Neural cell (in vitro differentiated cells): ENCODE measurements at regions not wholly inside any gene's neighbourhood (a gene's known extent, or its start where the extent isn't known, plus 50 kb on each side); places are given as distances from the start of the nearest gene placed in this dataset.

Source experiments
- H2AFZ ChIP-seq: fragments of 200-600, 300-800 bp; sonication (generic), shearing (Covaris generic); 2 replicates; pipeline ENCODE4 v1.6.0; 2014; ENCODE audit warnings: low read depth, mild to moderate bottlenecking, antibody characterized with exemption, low read length, moderate library complexity
- H3F3A ChIP-seq: fragments of 200-600 bp; shearing (Covaris generic); 2 replicates; pipeline ENCODE4 v1.6.1; 2016; ENCODE audit warnings: mild to moderate bottlenecking, moderate library complexity, mixed read lengths, antibody characterized with exemption, low read length; ENCODE audit not compliant: insufficient read depth, poor library complexity, severe bottlenecking
- H3K27ac ChIP-seq: fragments of 200-600, 300-800 bp; sonication (generic), shearing (Covaris generic); 2 replicates; pipeline ENCODE4 v1.5.1; 2014; ENCODE audit warnings: mild to moderate bottlenecking, low read length, moderate library complexity
- H3K27me3 ChIP-seq: fragments of 300-800, 200-600 bp; sonication (generic), shearing (Covaris generic); 2 replicates; pipeline ENCODE4 v1.6.0; 2014; ENCODE audit warnings: mild to moderate bottlenecking, low read depth, low read length, moderate library complexity; ENCODE audit not compliant: insufficient read depth
- H3K36me3 ChIP-seq: fragments of 300-800, 200-600 bp; sonication (generic), shearing (Covaris generic); 2 replicates; pipeline ENCODE4 v1.5.1; 2014; ENCODE audit warnings: mild to moderate bottlenecking, antibody characterized with exemption, low read length, moderate library complexity; ENCODE audit not compliant: insufficient read depth
- H3K4me2 ChIP-seq: fragments of 300-800, 200-600 bp; sonication (generic), shearing (Covaris generic); 2 replicates; pipeline ENCODE4 v1.6.0; 2014; ENCODE audit warnings: mild to moderate bottlenecking, low read length
- H3K4me3 ChIP-seq: fragments of 300-800, 200-600 bp; sonication (generic), shearing (Covaris generic); 2 replicates; pipeline ENCODE4 v1.5.1; 2014; ENCODE audit warnings: mild to moderate bottlenecking, low read length, moderate library complexity
- H3K79me2 ChIP-seq: fragments of 200-600 bp; shearing (Covaris generic); replicated peaks from 2 replicates; pipeline ENCODE4 v1.6.0; 2014; ENCODE audit warnings: mild to moderate bottlenecking, low read length, moderate library complexity; ENCODE audit not compliant: insufficient read depth
- H3K9ac ChIP-seq: fragments of 300-800, 200-600 bp; sonication (generic), shearing (Covaris generic); 2 replicates; pipeline ENCODE4 v1.6.1; 2016; ENCODE audit warnings: mild to moderate bottlenecking, low read length, mixed read lengths
- H3K9me2 ChIP-seq: fragments of 200-600 bp; shearing (Covaris generic); 2 replicates; pipeline ENCODE4 v1.6.1; 2016; ENCODE audit warnings: mild to moderate bottlenecking, low read length, mixed read lengths; ENCODE audit not compliant: insufficient read depth
- H3K9me3 ChIP-seq: fragments of 200-600, 300-800 bp; sonication (generic), shearing (Covaris generic); 2 replicates; pipeline ENCODE4 v1.6.1; 2016; ENCODE audit warnings: mild to moderate bottlenecking, mixed run types, low read length, moderate library complexity, mixed read lengths
- H4K20me1 ChIP-seq: fragments of 200-600 bp; shearing (Covaris generic); 2 replicates; pipeline ENCODE4 v1.6.1; 2016; ENCODE audit warnings: mild to moderate bottlenecking, mixed run types; ENCODE audit not compliant: insufficient read depth
- EP300 ChIP-seq: fragments of 450-650 bp; conservative IDR thresholded peaks from 2 replicates; pipeline ENCODE4 v1.6.1; 2014; ENCODE audit warnings: antibody characterized with exemption, mild to moderate bottlenecking, moderate library complexity; ENCODE audit not compliant: poor library complexity, severe bottlenecking
- EZH2 ChIP-seq: fragments of 200-600, 300-800 bp; shearing (Covaris generic), sonication (generic); IDR thresholded peaks from 2 replicates; pipeline ENCODE4 v1.6.1; 2014; ENCODE audit warnings: antibody characterized with exemption, low read length, borderline replicate concordance, mild to moderate bottlenecking; ENCODE audit not compliant: insufficient read depth, poor library complexity, severe bottlenecking
- MXI1 ChIP-seq: fragments of 450-650 bp; conservative IDR thresholded peaks from 2 replicates; pipeline ENCODE4 v1.6.1; 2014; ENCODE audit warnings: antibody characterized with exemption, mild to moderate bottlenecking; ENCODE audit not compliant: poor library complexity, severe bottlenecking
- POLR2AphosphoS5 ChIP-seq: IDR thresholded peaks from 2 replicates; pipeline ENCODE4 v1.6.1; 2012
- RAD21 ChIP-seq: fragments of 450-650 bp; conservative IDR thresholded peaks from 2 replicates; pipeline ENCODE4 v1.6.1; 2014; ENCODE audit warnings: antibody characterized with exemption, mild to moderate bottlenecking, moderate library complexity
- SMC3 ChIP-seq: fragments of 450-650 bp; conservative IDR thresholded peaks from 2 replicates; pipeline ENCODE4 v1.6.1; 2014; ENCODE audit warnings: antibody characterized with exemption, mild to moderate bottlenecking, moderate library complexity; ENCODE audit not compliant: poor library complexity
- TAF1 ChIP-seq: IDR thresholded peaks from 2 replicates; pipeline ENCODE4 v1.6.1; 2012; ENCODE audit warnings: low read depth
- TF ChIP-seq, protein P1 (sequence below): fragments of 450-650 bp; IDR thresholded peaks from 2 replicates; pipeline ENCODE4 v1.5.1; 2014; ENCODE audit warnings: antibody characterized with exemption, mild to moderate bottlenecking, moderate library complexity; ENCODE audit not compliant: poor library complexity, severe bottlenecking
- TF ChIP-seq, protein P2 (sequence below): IDR thresholded peaks from 2 replicates; pipeline ENCODE4 v1.6.1; 2012; ENCODE audit warnings: borderline replicate concordance

DNA sequence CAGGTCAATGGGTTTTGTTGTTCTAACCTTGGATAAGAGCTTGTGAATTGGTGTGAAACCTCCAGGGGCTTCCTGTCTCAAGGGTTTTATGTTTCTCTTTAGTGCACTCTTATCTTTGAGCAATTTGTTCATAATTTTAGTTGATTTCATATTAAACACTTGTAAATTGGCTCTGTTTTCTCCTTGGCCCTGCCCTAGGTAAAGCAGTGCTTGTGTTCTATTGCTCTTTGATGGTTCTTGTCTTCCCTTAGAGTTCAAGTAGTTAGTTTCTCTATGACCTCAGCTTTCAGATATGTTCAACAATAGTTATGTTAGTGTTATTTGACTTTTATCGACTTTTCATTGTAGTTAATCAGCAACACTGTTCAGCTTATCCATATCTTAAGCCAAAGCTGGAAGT is 566.4 kb upstream of the POT1 start:
- Histone ChIP-seq H3K4me2 (no peak overlapping the region), H3K79me2 (no peaks in the 10 kb centered on the region), H4K20me1 (no peaks in the 10 kb centered on the region), H3K9me3 (no peaks in the 10 kb centered on the region), H2AFZ (no peak overlapping the region), H3K9me2 (no peaks in the 10 kb centered on the region), H3K27ac (no peak overlapping the region), H3F3A (no peaks in the 10 kb centered on the region), H3K9ac (no peak overlapping the region), H3K4me3 (no peak overlapping the region), H3K36me3 (no peaks in the 10 kb centered on the region), H3K27me3 (no peaks in the 10 kb centered on the region)
- TF ChIP-seq EP300, result no peak
- TF ChIP-seq, protein P1, sequence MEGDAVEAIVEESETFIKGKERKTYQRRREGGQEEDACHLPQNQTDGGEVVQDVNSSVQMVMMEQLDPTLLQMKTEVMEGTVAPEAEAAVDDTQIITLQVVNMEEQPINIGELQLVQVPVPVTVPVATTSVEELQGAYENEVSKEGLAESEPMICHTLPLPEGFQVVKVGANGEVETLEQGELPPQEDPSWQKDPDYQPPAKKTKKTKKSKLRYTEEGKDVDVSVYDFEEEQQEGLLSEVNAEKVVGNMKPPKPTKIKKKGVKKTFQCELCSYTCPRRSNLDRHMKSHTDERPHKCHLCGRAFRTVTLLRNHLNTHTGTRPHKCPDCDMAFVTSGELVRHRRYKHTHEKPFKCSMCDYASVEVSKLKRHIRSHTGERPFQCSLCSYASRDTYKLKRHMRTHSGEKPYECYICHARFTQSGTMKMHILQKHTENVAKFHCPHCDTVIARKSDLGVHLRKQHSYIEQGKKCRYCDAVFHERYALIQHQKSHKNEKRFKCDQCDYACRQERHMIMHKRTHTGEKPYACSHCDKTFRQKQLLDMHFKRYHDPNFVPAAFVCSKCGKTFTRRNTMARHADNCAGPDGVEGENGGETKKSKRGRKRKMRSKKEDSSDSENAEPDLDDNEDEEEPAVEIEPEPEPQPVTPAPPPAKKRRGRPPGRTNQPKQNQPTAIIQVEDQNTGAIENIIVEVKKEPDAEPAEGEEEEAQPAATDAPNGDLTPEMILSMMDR, result no peak
- no peak for TF ChIP-seq SMC3
- no peak for TF ChIP-seq POLR2AphosphoS5
- TF ChIP-seq TAF1, result no peak
- TF ChIP-seq EZH2, result no peak
- no peak for TF ChIP-seq RAD21
- TF ChIP-seq, protein P2, sequence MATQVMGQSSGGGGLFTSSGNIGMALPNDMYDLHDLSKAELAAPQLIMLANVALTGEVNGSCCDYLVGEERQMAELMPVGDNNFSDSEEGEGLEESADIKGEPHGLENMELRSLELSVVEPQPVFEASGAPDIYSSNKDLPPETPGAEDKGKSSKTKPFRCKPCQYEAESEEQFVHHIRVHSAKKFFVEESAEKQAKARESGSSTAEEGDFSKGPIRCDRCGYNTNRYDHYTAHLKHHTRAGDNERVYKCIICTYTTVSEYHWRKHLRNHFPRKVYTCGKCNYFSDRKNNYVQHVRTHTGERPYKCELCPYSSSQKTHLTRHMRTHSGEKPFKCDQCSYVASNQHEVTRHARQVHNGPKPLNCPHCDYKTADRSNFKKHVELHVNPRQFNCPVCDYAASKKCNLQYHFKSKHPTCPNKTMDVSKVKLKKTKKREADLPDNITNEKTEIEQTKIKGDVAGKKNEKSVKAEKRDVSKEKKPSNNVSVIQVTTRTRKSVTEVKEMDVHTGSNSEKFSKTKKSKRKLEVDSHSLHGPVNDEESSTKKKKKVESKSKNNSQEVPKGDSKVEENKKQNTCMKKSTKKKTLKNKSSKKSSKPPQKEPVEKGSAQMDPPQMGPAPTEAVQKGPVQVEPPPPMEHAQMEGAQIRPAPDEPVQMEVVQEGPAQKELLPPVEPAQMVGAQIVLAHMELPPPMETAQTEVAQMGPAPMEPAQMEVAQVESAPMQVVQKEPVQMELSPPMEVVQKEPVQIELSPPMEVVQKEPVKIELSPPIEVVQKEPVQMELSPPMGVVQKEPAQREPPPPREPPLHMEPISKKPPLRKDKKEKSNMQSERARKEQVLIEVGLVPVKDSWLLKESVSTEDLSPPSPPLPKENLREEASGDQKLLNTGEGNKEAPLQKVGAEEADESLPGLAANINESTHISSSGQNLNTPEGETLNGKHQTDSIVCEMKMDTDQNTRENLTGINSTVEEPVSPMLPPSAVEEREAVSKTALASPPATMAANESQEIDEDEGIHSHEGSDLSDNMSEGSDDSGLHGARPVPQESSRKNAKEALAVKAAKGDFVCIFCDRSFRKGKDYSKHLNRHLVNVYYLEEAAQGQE, result no peak

DNA sequence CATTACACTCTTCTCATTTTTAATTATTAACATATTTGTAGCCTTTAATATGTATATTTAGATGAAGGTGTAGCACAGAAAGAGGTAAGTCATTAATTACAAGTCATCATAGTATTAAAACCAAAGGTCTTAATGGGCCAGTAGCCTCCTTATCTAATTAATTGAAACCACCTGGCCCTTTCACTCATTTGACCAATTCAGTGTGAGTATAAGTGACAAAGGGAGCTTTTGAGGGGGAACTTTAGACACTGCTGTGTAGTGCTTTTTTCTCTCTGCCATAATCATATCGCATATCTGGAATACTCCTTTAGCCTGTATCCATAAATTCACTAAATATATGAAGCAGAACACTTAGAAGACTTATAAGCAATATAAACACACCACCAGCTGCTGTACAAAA is 562.9 kb upstream of the POT1 start:
- Histone ChIP-seq H3K9me3 (no peaks in the 10 kb centered on the region), H3K79me2 (no peaks in the 10 kb centered on the region), H3F3A (no peaks in the 10 kb centered on the region), H3K9ac (no peak overlapping the region), H3K27me3 (no peaks in the 10 kb centered on the region), H3K36me3 (no peaks in the 10 kb centered on the region), H3K4me3 (no peak overlapping the region), H3K27ac (no peak overlapping the region), H2AFZ (no peak overlapping the region), H3K4me2 (no peak overlapping the region), H3K9me2 (no peaks in the 10 kb centered on the region), H4K20me1 (no peaks in the 10 kb centered on the region)
- TF ChIP-seq EP300, result no peak
- no peak for TF ChIP-seq EZH2
- TF ChIP-seq RAD21, result no peak
- no peak for TF ChIP-seq MXI1
- no peak for TF ChIP-seq POLR2AphosphoS5
- no peak for TF ChIP-seq SMC3
- TF ChIP-seq, protein P2, result no peak
